ENCODE measurements at regions not wholly inside any gene's neighbourhood (a gene's known extent, or its start where the extent isn't known, plus 50 kb on each side); places are given as distances from the start of the nearest gene placed in this dataset.

DNA sequence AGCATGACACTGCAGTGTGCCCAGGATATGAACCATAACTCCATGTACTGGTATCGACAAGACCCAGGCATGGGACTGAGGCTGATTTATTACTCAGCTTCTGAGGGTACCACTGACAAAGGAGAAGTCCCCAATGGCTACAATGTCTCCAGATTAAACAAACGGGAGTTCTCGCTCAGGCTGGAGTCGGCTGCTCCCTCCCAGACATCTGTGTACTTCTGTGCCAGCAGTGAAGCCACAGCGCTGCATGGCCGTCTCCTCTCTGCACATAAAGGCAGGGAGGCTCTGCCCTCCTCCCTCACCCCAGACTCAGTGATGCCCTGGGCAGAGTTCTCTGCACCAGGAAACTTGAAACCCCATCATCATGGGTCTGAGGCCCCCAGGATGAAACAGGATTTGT lies 70.7 kb upstream of the PRSS58 start:
- Mint-ChIP-seq H3K9me3 (no peaks in the 10 kb centered on the region), H3K27me3 (ENCODE audit: low read depth) (peaks cover 16% of the 10 kb centered on the region), H3K4me3 (no peak overlapping the region), H3K4me1 (no peaks in the 10 kb centered on the region), H3K36me3 (no peaks in the 10 kb centered on the region), H3K27ac (no peak overlapping the region)
- TF ChIP-seq, protein P1, sequence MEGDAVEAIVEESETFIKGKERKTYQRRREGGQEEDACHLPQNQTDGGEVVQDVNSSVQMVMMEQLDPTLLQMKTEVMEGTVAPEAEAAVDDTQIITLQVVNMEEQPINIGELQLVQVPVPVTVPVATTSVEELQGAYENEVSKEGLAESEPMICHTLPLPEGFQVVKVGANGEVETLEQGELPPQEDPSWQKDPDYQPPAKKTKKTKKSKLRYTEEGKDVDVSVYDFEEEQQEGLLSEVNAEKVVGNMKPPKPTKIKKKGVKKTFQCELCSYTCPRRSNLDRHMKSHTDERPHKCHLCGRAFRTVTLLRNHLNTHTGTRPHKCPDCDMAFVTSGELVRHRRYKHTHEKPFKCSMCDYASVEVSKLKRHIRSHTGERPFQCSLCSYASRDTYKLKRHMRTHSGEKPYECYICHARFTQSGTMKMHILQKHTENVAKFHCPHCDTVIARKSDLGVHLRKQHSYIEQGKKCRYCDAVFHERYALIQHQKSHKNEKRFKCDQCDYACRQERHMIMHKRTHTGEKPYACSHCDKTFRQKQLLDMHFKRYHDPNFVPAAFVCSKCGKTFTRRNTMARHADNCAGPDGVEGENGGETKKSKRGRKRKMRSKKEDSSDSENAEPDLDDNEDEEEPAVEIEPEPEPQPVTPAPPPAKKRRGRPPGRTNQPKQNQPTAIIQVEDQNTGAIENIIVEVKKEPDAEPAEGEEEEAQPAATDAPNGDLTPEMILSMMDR (IDR thresholded peaks at IDR 0.05; ENCODE audit: unreplicated experiment): no peak
- no peak for DNase-seq (ENCODE audit: low spot score in 2 of 2, unreplicated experiment in 2 of 2)

DNA sequence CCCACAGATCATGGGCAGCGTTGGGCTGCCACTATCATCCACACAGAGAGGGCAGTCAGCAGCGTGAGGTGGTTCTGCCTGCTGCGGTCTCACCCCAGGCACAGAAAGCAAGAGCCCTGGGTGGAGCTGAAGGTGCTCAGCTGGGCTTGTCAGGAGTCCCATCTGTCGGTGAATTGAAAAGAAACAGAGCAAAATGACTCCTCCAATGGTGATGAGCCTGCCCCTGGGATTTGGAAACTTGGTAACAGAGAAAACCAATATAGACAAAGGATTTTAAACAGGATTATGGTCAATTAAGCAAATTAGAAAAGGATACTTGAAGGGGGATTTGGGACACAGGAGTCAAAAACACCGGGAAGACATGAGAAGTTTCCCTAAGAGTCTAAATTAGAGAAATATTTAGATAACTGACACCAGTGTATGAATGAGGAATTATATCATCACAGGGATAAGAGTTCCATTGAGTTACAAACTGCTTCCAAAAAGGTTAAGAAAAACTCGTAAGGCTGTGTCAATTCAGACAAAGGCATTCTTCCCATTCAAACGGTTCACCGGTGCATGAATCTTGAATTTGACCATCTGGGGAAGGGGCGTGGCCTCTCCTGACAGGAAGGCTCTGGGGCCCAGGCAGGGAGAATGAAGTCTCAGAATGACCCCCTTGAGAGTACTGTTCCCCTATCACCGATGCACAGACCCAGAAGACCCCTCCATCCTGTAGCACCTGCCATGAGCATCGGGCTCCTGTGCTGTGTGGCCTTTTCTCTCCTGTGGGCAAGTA lies 70.0 kb upstream of the PRSS58 start:
- no peaks in the 10 kb centered on the region for H3K9me3 Mint-ChIP-seq
- no peak for DNase-seq (ENCODE audit: low spot score in 2 of 2, unreplicated experiment in 2 of 2)
- H3K36me3 Mint-ChIP-seq: no peaks in the 10 kb centered on the region
- TF ChIP-seq, protein P1 (IDR thresholded peaks at IDR 0.05; ENCODE audit: unreplicated experiment): no peak
- no peaks in the 10 kb centered on the region for H3K4me1 Mint-ChIP-seq
- H3K27me3 Mint-ChIP-seq (ENCODE audit: low read depth): peaks cover 12% of the 10 kb centered on the region
- no peak overlapping the region for H3K4me3 Mint-ChIP-seq
- H3K27ac Mint-ChIP-seq: no peak overlapping the region

DNA sequence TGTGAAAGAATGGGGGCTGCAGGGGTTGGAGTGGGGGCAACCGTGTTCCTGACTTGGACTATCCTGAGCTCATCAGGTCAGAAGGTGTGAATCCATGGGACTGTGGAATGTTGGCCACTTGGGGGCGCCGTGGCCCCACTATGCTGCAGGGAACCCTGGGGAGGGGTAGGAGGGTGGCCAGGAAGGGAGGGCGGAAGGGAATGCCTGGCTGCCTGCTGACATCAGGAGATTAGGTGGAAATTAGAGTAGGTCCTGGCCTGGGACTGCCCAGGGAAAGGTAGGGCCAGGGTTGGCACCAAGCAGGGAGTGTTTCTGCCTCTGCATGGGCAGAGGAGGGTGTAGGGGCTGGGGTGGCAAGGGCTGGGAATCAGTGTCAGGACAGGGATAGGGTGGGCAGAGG lies 65.8 kb upstream of the PRSS58 start:
- TF ChIP-seq, protein P1 (IDR thresholded peaks at IDR 0.05; ENCODE audit: unreplicated experiment): no peak
- Mint-ChIP-seq H3K4me3 (no peak overlapping the region), H3K9me3 (no peaks in the 10 kb centered on the region), H3K36me3 (no peaks in the 10 kb centered on the region), H3K27ac (no peak overlapping the region), H3K27me3 (ENCODE audit: low read depth) (peaks cover 3% of the 10 kb centered on the region), H3K4me1 (no peaks in the 10 kb centered on the region)
- no peak for DNase-seq (ENCODE audit: low spot score in 2 of 2, unreplicated experiment in 2 of 2)

DNA sequence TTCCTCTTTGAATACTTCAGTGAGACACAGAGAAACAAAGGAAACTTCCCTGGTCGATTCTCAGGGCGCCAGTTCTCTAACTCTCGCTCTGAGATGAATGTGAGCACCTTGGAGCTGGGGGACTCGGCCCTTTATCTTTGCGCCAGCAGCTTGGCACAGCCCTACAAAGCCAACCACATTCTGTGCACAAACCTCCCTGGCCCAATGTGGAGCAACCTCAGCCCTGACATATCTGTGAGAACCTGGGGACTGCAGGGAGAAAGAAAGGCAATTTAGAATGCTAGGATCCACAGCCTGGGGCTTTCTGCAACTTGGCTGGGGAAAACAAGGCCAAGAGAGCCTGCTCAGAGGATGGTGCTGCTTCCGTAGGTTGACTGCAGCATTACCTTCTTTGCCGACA lies 63.5 kb upstream of the PRSS58 start:
- Mint-ChIP-seq H3K27me3 (ENCODE audit: low read depth) (peaks cover 10% of the 10 kb centered on the region), H3K36me3 (no peaks in the 10 kb centered on the region), H3K9me3 (no peaks in the 10 kb centered on the region), H3K4me3 (no peak overlapping the region), H3K4me1 (no peaks in the 10 kb centered on the region), H3K27ac (no peak overlapping the region)
- TF ChIP-seq, protein P1 (IDR thresholded peaks at IDR 0.05; ENCODE audit: unreplicated experiment): no peak
- DNase-seq (ENCODE audit: low spot score in 2 of 2, unreplicated experiment in 2 of 2): no peak

DNA sequence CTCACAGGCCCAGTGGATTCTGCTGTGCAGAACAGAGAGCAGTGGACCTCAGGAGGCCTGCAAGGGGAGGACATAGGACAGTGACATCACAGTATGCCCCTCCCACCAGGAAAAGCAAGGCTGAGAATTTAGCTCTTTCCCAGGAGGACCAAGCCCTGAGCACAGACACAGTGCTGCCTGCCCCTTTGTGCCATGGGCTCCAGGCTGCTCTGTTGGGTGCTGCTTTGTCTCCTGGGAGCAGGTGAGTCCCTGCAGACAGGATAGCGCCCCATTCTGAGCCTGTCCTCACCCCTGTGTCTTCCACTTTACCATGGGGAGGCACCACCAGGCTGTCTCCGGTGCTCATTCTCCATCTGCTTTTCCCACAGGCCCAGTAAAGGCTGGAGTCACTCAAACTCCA lies 63.0 kb upstream of the PRSS58 start:
- Mint-ChIP-seq H3K4me3 (no peak overlapping the region), H3K9me3 (no peaks in the 10 kb centered on the region), H3K36me3 (no peaks in the 10 kb centered on the region), H3K27ac (no peak overlapping the region), H3K27me3 (ENCODE audit: low read depth) (peaks cover 13% of the 10 kb centered on the region), H3K4me1 (no peaks in the 10 kb centered on the region)
- TF ChIP-seq, protein P1 (IDR thresholded peaks at IDR 0.05; ENCODE audit: unreplicated experiment): no peak
- no peak for DNase-seq (ENCODE audit: low spot score in 2 of 2, unreplicated experiment in 2 of 2)

All from mesothelial cell of epicardium (in vitro differentiated cells).